Mesendoderm (in vitro differentiated cells): ENCODE measurements at regions not wholly inside any gene's neighbourhood (a gene's known extent, or its start where the extent isn't known, plus 50 kb on each side); places are given as distances from the start of the nearest gene placed in this dataset.
A peak's percentile ranks its signal among the peaks of the same experiment; 100 is the strongest.

Source experiments
- DNase-seq: peaks from one replicate; pipeline ENCODE4 v3.0.0; 2013
- H2AK5ac ChIP-seq: 2 replicates; pipeline ENCODE4 v1.6.1; 2013; ENCODE audit warnings: low read length, inconsistent platforms
- H2BK120ac ChIP-seq: 2 replicates; pipeline ENCODE4 v1.6.1; 2013; ENCODE audit warnings: low read depth, mild to moderate bottlenecking, low read length, moderate library complexity, mixed read lengths
- H2BK15ac ChIP-seq: replicated peaks from 2 replicates; pipeline ENCODE4 v1.6.1; 2013; ENCODE audit warnings: low read depth, mild to moderate bottlenecking, moderate library complexity
- H2BK5ac ChIP-seq: 2 replicates; pipeline ENCODE4 v1.6.1; 2013; ENCODE audit warnings: low read length, inconsistent platforms
- H3K18ac ChIP-seq: 2 replicates; pipeline ENCODE4 v1.6.1; 2013; ENCODE audit warnings: mild to moderate bottlenecking, low read length, mixed read lengths
- H3K23ac ChIP-seq: one replicate; pipeline ENCODE4 v1.6.1; 2013; ENCODE audit warnings: low read length
- H3K27ac ChIP-seq: 2 replicates; pipeline ENCODE4 v1.5.1; 2013; ENCODE audit warnings: low read depth, mild to moderate bottlenecking, inconsistent platforms, low read length, moderate library complexity
- H3K27me3 ChIP-seq: 2 replicates; pipeline ENCODE4 v1.6.1; 2013; ENCODE audit warnings: low read length, control low read depth, mild to moderate bottlenecking, inconsistent platforms; ENCODE audit not compliant: insufficient read depth, poor library complexity
- H3K36me3 ChIP-seq: 2 replicates; pipeline ENCODE4 v1.6.1; 2013; ENCODE audit warnings: low read length, inconsistent platforms; ENCODE audit not compliant: control insufficient read depth, insufficient read depth
- H3K4ac ChIP-seq: one replicate; pipeline ENCODE4 v1.6.1; 2013; ENCODE audit warnings: low read depth, mild to moderate bottlenecking, low read length, moderate library complexity
- H3K4me1 ChIP-seq: 2 replicates; pipeline ENCODE4 v1.6.1; 2013; ENCODE audit warnings: low read depth, low read length, inconsistent platforms; ENCODE audit not compliant: control insufficient read depth
- H3K4me2 ChIP-seq: 2 replicates; pipeline ENCODE4 v1.6.1; 2013; ENCODE audit warnings: low read length
- H3K4me3 ChIP-seq: 2 replicates; pipeline ENCODE4 v1.5.1; 2013; ENCODE audit warnings: mild to moderate bottlenecking, low read length
- H3K56ac ChIP-seq: one replicate; pipeline ENCODE4 v1.6.1; 2013; ENCODE audit warnings: low read length
- H3K79me1 ChIP-seq: 2 replicates; pipeline ENCODE4 v1.6.1; 2013; ENCODE audit warnings: low read length, inconsistent platforms
- H3K79me2 ChIP-seq: 2 replicates; pipeline ENCODE4 v1.6.1; 2013; ENCODE audit warnings: mild to moderate bottlenecking, low read length; ENCODE audit not compliant: control insufficient read depth, insufficient read depth
- H3K9ac ChIP-seq: 2 replicates; pipeline ENCODE4 v1.6.1; 2013; ENCODE audit warnings: low read length, inconsistent platforms
- H4K5ac ChIP-seq: one replicate; pipeline ENCODE4 v1.6.1; 2013; ENCODE audit warnings: low read length
- H4K8ac ChIP-seq: one replicate; pipeline ENCODE4 v1.6.1; 2013; ENCODE audit warnings: low read depth, mild to moderate bottlenecking, control low read depth, low read length, moderate library complexity
- WGBS: extraction: QIAGEN DNeasy Blood & Tissue Kit; methylation state at CpG from one replicate; pipeline ENCODE4 v1.1.7; 2013; ENCODE audit warnings: low lambda C conversion rate, missing lambda C conversion rate; ENCODE audit not compliant: insufficient coverage; ENCODE audit errors: extremely low coverage; 5-methylcytosine and 5-hydroxymethylcytosine counted together

DNA sequence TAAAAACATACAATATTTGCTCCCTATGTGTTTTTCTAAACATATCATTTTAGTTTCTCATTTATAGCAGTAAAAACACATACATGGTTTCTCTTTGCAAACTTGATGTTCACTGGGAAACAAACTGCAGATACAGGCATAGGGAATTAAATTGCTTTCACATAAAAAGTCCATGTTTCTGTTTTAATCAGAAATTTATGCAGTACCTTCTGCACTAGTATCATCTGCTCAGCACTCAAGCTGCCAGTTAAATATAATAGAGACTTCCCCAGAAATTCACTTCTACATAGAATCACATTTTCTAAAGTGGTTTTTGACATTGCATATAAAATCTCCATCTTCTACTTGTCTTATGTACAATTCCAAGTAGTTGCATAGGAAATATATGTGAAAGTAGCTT, 1107.3 kb upstream of the NRXN1 start:
- no peak overlapping the region for H3K23ac ChIP-seq
- H3K27ac ChIP-seq, result no peak overlapping the region
- no peaks in the 10 kb centered on the region for H3K79me1 ChIP-seq
- no peak overlapping the region for H2AK5ac ChIP-seq
- H3K79me2 ChIP-seq, result no peaks in the 10 kb centered on the region
- no peaks in the 10 kb centered on the region for H3K27me3 ChIP-seq
- no peak overlapping the region for H3K4me3 ChIP-seq
- no peak overlapping the region for H3K4me2 ChIP-seq
- no peak overlapping the region for H3K4ac ChIP-seq
- H2BK5ac ChIP-seq, result no peak overlapping the region
- H2BK120ac ChIP-seq, result no peak overlapping the region
- no peak overlapping the region for H4K5ac ChIP-seq
- H3K56ac ChIP-seq, result no peak overlapping the region
- H3K36me3 ChIP-seq, result no peaks in the 10 kb centered on the region
- H3K4me1 ChIP-seq, result no peaks in the 10 kb centered on the region
- H3K9ac ChIP-seq, result no peak overlapping the region
- H2BK15ac ChIP-seq, result no peak overlapping the region
- no peak overlapping the region for H3K18ac ChIP-seq
- no peak for DNase-seq
- H4K8ac ChIP-seq, result no peak overlapping the region

GRCh38 chr2:52135235-52135634, 1103.3 kb upstream of the NRXN1 start:
- H3K4me1 ChIP-seq, result no peaks in the 10 kb centered on the region
- H2BK15ac ChIP-seq, result no peak overlapping the region
- no CpG with 5 or more reads among the region's 2 CpGs for WGBS
- H3K4me3 ChIP-seq, result no peak overlapping the region
- H3K36me3 ChIP-seq, result no peaks in the 10 kb centered on the region
- H3K18ac ChIP-seq, result no peak overlapping the region
- H3K9ac ChIP-seq, result no peak overlapping the region
- no peaks in the 10 kb centered on the region for H3K79me2 ChIP-seq
- no peak overlapping the region for H3K27ac ChIP-seq
- H3K23ac ChIP-seq, result no peak overlapping the region
- no peak overlapping the region for H3K4me2 ChIP-seq
- no peaks in the 10 kb centered on the region for H3K27me3 ChIP-seq
- H4K5ac ChIP-seq, result no peak overlapping the region
- no peak overlapping the region for H2BK5ac ChIP-seq
- DNase-seq, result no peak
- H2BK120ac ChIP-seq, result no peak overlapping the region
- H2AK5ac ChIP-seq, result no peak overlapping the region
- no peak overlapping the region for H3K56ac ChIP-seq
- H4K8ac ChIP-seq, result no peak overlapping the region
- no peak overlapping the region for H3K4ac ChIP-seq
- no peaks in the 10 kb centered on the region for H3K79me1 ChIP-seq

DNA sequence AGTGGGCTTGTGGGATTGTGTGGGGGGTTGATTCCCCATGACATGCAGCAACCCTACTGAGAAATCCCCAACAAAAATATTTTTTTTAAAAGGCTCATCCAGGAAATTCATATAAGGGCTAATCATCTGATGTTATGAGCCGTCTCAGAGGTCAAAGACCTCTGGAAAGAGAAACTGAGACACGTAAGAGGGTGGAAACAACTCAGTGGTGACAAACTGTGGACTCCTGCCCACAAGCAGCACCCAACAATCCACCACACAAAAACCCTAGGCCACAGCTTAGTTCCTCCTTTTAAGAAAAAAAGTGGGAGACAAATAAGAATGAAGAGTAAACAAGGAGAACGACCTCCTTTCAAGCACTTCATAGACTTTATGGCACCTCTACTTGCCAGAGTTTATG, 1096.1 kb upstream of the NRXN1 start:
- Histone ChIP-seq H3K23ac (no peak overlapping the region), H2BK120ac (no peak overlapping the region), H2AK5ac (no peak overlapping the region), H3K4me2 (no peak overlapping the region), H3K79me2 (no peaks in the 10 kb centered on the region), H3K27me3 (no peaks in the 10 kb centered on the region), H3K4ac (no peak overlapping the region), H3K79me1 (no peaks in the 10 kb centered on the region), H3K27ac (no peak overlapping the region), H3K4me1 (no peaks in the 10 kb centered on the region), H3K18ac (no peak overlapping the region), H3K4me3 (no peak overlapping the region), H4K5ac (no peak overlapping the region), H3K9ac (no peak overlapping the region), H2BK15ac (peak overlapping the region; percentile 25), H3K36me3 (no peaks in the 10 kb centered on the region), H4K8ac (no peak overlapping the region), H3K56ac (no peak overlapping the region), H2BK5ac (no peak overlapping the region)
- WGBS, result no CpG with 5 or more reads among the region's 3 CpGs
- DNase-seq, result no peak

- Histone ChIP-seq H2BK120ac (no peak overlapping the region), H3K4ac (no peak overlapping the region), H3K27ac (no peak overlapping the region), H2BK15ac (no peak overlapping the region), H2BK5ac (no peak overlapping the region), H3K56ac (no peak overlapping the region), H3K9ac (no peak overlapping the region), H4K8ac (no peak overlapping the region), H3K4me3 (no peak overlapping the region), H4K5ac (no peak overlapping the region), H3K4me2 (no peak overlapping the region), H3K36me3 (no peaks in the 10 kb centered on the region), H3K79me2 (no peaks in the 10 kb centered on the region), H3K4me1 (no peaks in the 10 kb centered on the region), H3K23ac (no peak overlapping the region), H3K79me1 (no peaks in the 10 kb centered on the region), H3K27me3 (no peaks in the 10 kb centered on the region), H3K18ac (no peak overlapping the region), H2AK5ac (no peak overlapping the region)
- no CpG with 5 or more reads among the region's 1 CpG for WGBS
- DNase-seq, result no peak
Measured at GRCh38 chr2:52127527-52127926, 1095.6 kb upstream of the NRXN1 start.

DNA sequence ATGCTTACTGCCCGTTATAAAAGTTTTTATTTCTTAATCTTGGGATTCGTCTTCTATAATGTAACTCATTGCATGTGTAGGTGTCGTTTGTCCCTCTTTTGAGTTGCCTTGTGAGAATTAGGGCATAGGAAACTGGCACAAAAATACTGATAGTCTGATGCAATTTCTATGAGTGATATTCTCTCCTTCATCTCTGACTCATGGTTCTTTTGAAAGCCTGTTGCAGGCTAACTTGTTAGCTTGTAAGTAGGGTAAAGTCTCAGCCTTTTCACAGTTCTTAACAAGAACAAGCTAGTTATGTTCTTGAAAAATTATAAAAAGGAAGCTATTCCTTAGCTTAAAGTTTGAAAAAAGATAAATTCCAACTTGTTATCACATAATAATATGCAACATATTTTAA, 1085.4 kb upstream of the NRXN1 start:
- no CpG with 5 or more reads among the region's 3 CpGs for WGBS
- Histone ChIP-seq H3K79me1 (no peaks in the 10 kb centered on the region), H3K9ac (no peak overlapping the region), H3K36me3 (no peaks in the 10 kb centered on the region), H4K8ac (no peak overlapping the region), H2AK5ac (no peak overlapping the region), H3K79me2 (no peaks in the 10 kb centered on the region), H3K4ac (no peak overlapping the region), H3K27me3 (no peaks in the 10 kb centered on the region), H3K18ac (no peak overlapping the region), H2BK5ac (no peak overlapping the region), H3K27ac (no peak overlapping the region), H3K4me1 (no peaks in the 10 kb centered on the region), H2BK15ac (peak overlapping the region; percentile 92), H3K4me3 (no peak overlapping the region), H4K5ac (no peak overlapping the region), H3K4me2 (no peak overlapping the region), H3K23ac (no peak overlapping the region), H2BK120ac (no peak overlapping the region), H3K56ac (no peak overlapping the region)
- no peak for DNase-seq

GRCh38 chr2:52115750-52116149, 1083.8 kb upstream of the NRXN1 start:
- H4K5ac ChIP-seq, result no peak overlapping the region
- H3K4me1 ChIP-seq, result no peaks in the 10 kb centered on the region
- H3K56ac ChIP-seq, result no peak overlapping the region
- WGBS, result no CpG with 5 or more reads among the region's 1 CpG
- H3K4me2 ChIP-seq, result no peak overlapping the region
- no peak overlapping the region for H4K8ac ChIP-seq
- H3K23ac ChIP-seq, result no peak overlapping the region
- H3K9ac ChIP-seq, result no peak overlapping the region
- no peak overlapping the region for H3K18ac ChIP-seq
- H2BK15ac ChIP-seq, result no peak overlapping the region
- H3K4me3 ChIP-seq, result no peak overlapping the region
- H2BK120ac ChIP-seq, result no peak overlapping the region
- H2AK5ac ChIP-seq, result no peak overlapping the region
- no peak overlapping the region for H3K4ac ChIP-seq
- H3K27me3 ChIP-seq, result no peaks in the 10 kb centered on the region
- no peaks in the 10 kb centered on the region for H3K79me2 ChIP-seq
- DNase-seq, result no peak
- H2BK5ac ChIP-seq, result no peak overlapping the region
- H3K27ac ChIP-seq, result no peak overlapping the region
- no peaks in the 10 kb centered on the region for H3K79me1 ChIP-seq
- no peaks in the 10 kb centered on the region for H3K36me3 ChIP-seq
